Esophagus muscularis mucosa (tissue), 4 donors: ENCODE measurements at regions not wholly inside any gene's neighbourhood (a gene's known extent, or its start where the extent isn't known, plus 50 kb on each side); places are given as distances from the start of the nearest gene placed in this dataset.

ENCODE experiments used
- EP300 ChIP-seq: sonication (generic); formaldehyde crosslinking; IDR thresholded peaks from one replicate; pipeline ENCODE4 v1.6.1; 2017; ENCODE audit warnings: antibody characterized with exemption
- POLR2A ChIP-seq: fragments of 450-650 bp; IDR thresholded peaks from one replicate; pipeline ENCODE4 v1.6.1; 2017; ENCODE audit warnings: antibody characterized with exemption, moderate library complexity, mild to moderate bottlenecking, low read depth
- POLR2AphosphoS5 ChIP-seq, 2 donors: sonication (generic); formaldehyde crosslinking; IDR thresholded peaks; one replicate each; pipeline ENCODE4 v1.6.1; 2017; ENCODE audit warnings: antibody characterized with exemption in 2 of 2
- TF ChIP-seq, protein P1 (sequence below), 3 experiments: fragments of 200-600 bp in 2 of 3; fragments of 450-650 bp in 1 of 3; sonication (generic) in 2 of 3; IDR thresholded peaks; one replicate each; pipeline ENCODE4 v1.5.1; 2017 to 2019; ENCODE audit warnings: antibody characterized with exemption in 3 of 3, mild to moderate bottlenecking in 2 of 3, moderate library complexity in 1 of 3

DNA sequence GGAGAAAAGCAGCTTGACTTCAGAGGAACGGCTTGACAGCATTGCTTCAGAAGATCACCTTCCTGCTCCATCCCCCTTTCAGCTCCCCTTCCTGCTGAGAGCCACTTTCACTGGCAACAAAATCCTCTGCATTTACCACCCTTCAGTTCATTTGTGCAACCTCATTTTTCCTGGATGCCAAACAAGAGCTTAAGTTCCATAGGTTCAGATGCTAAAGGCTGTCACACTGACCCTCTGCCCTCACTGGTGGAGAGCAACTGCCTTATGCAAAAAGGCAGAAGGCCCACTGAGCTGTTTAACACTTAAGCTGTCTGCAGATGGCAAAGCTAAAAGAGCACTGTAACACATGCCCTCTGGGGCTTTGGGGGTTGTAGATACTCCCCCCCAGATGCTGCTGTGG, 131.2 kb upstream of the SPACA1 start:
- TF ChIP-seq, protein P1, sequence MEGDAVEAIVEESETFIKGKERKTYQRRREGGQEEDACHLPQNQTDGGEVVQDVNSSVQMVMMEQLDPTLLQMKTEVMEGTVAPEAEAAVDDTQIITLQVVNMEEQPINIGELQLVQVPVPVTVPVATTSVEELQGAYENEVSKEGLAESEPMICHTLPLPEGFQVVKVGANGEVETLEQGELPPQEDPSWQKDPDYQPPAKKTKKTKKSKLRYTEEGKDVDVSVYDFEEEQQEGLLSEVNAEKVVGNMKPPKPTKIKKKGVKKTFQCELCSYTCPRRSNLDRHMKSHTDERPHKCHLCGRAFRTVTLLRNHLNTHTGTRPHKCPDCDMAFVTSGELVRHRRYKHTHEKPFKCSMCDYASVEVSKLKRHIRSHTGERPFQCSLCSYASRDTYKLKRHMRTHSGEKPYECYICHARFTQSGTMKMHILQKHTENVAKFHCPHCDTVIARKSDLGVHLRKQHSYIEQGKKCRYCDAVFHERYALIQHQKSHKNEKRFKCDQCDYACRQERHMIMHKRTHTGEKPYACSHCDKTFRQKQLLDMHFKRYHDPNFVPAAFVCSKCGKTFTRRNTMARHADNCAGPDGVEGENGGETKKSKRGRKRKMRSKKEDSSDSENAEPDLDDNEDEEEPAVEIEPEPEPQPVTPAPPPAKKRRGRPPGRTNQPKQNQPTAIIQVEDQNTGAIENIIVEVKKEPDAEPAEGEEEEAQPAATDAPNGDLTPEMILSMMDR (IDR thresholded peaks at IDR 0.05): no peak
- TF ChIP-seq POLR2A (no peak), POLR2AphosphoS5 (IDR thresholded peaks at IDR 0.05) (no peak), EP300 (no peak)
